Body of pancreas (tissue), 4 donors: ENCODE measurements at regions not wholly inside any gene's neighbourhood (a gene's known extent, or its start where the extent isn't known, plus 50 kb on each side); places are given as distances from the start of the nearest gene placed in this dataset.

ENCODE experiments used
- CTCF ChIP-seq, 7 experiments: fragments of 450-650 bp in 4 of 7; fragments of 200-600 bp in 3 of 7; sonication (generic) in 3 of 7; IDR thresholded peaks; one replicate each; pipeline ENCODE4 v1.5.1; 2016 to 2019; ENCODE audit warnings: antibody characterized with exemption in 7 of 7
- POLR2A ChIP-seq, 3 donors: fragments of 450-650 bp; IDR thresholded peaks; one replicate each; pipeline ENCODE4 v1.6.1; 2016; ENCODE audit warnings: antibody characterized with exemption in 3 of 3, mild to moderate bottlenecking in 2 of 3

- no peak for TF ChIP-seq CTCF (IDR thresholded peaks at IDR 0.05)
- no peak for TF ChIP-seq POLR2A (IDR thresholded peaks at IDR 0.05)
Measured at GRCh38 chr5:56637321-56637920, 177.9 kb upstream of the MAP3K1 start.
